ENCODE measurements at regions not wholly inside any gene's neighbourhood (a gene's known extent, or its start where the extent isn't known, plus 50 kb on each side); places are given as distances from the start of the nearest gene placed in this dataset.

- no peak for TF ChIP-seq SUZ12 (IDR thresholded peaks at IDR 0.05; ENCODE audit: extremely low read depth, insufficient read depth, insufficient read length)
- no peak for TF ChIP-seq ZNF274 (IDR thresholded peaks at IDR 0.05; ENCODE audit: low read depth, low read length)
Measured at GRCh38 chr14:80074900-80075574, 136.3 kb downstream of the DIO2 start.
